ENCODE measurements at regions not wholly inside any gene's neighbourhood (a gene's known extent, or its start where the extent isn't known, plus 50 kb on each side); places are given as distances from the start of the nearest gene placed in this dataset.
"Not testable (repeated sequence)": the region's sequence is repeated elsewhere in the genome, so short reads cannot be mapped to it uniquely, and the experiment has no call there.

GRCh38 chrY:7415157-7415633, 503.6 kb upstream of the AMELY start:
- intact Hi-C loops (cut with DNase I), result no loop called here
- DNase-seq, result no peak
- H3K9me3 ChIP-seq (replicated peaks in 1 of 3), result no peaks in the 10 kb centered on the region
- no peaks in the 10 kb centered on the region for H3K4me1 ChIP-seq (replicated peaks in 1 of 2)
- no peaks in the 10 kb centered on the region for H3K36me3 ChIP-seq (replicated peaks in 1 of 2)
- no peak for TF ChIP-seq POLR2A (IDR thresholded peaks at IDR 0.05)
- no peak for TF ChIP-seq CTCF (IDR thresholded peaks at IDR 0.05)
- no peak overlapping the region for H3K27ac ChIP-seq
- WGBS, 4 donors, result 91 to 95% methylated on average over 7 of the region's 7 CpGs; no CpG with 5 or more reads in 2 of the 4 donors
- no peak overlapping the region for H3K4me3 ChIP-seq
- H3K27me3 ChIP-seq, result no peaks in the 10 kb centered on the region

- Histone ChIP-seq H3K4me1 (replicated peaks in 1 of 2) (no peaks in the 10 kb centered on the region), H3K9me3 (replicated peaks in 1 of 3) (no peaks in the 10 kb centered on the region), H3K27ac (no peak overlapping the region), H3K4me3 (no peak overlapping the region), H3K27me3 (no peaks in the 10 kb centered on the region), H3K36me3 (replicated peaks in 1 of 2) (no peaks in the 10 kb centered on the region)
- DNase-seq, result no peak
- TF ChIP-seq POLR2A (IDR thresholded peaks at IDR 0.05) (no peak), CTCF (IDR thresholded peaks at IDR 0.05) (no peak)
- WGBS, 4 donors, result 79 to 83% methylated on average over 4 of the region's 4 CpGs; no CpG with 5 or more reads in 2 of the 4 donors
- intact Hi-C loops (cut with DNase I), result no loop called here
Measured at GRCh38 chrY:7390056-7390455, 478.5 kb upstream of the AMELY start.

GRCh38 chrY:7382988-7383387, 471.4 kb upstream of the AMELY start:
- H3K27me3 ChIP-seq, result no peaks in the 10 kb centered on the region
- H3K27ac ChIP-seq, result no peak overlapping the region
- no peak for DNase-seq
- no peaks in the 10 kb centered on the region for H3K9me3 ChIP-seq (replicated peaks in 1 of 3)
- WGBS, 4 donors, result 16 to 35% methylated on average over 6 of the region's 6 CpGs; no CpG with 5 or more reads in 2 of the 4 donors
- TF ChIP-seq CTCF (IDR thresholded peaks at IDR 0.05) (no peak), POLR2A (IDR thresholded peaks at IDR 0.05) (no peak)
- no peak overlapping the region for H3K4me3 ChIP-seq
- H3K4me1 ChIP-seq (replicated peaks in 1 of 2), result no peaks in the 10 kb centered on the region
- no peaks in the 10 kb centered on the region for H3K36me3 ChIP-seq (replicated peaks in 1 of 2)
- intact Hi-C loops (cut with DNase I), result no loop called here

GRCh38 chrY:7377091-7377490, 465.5 kb upstream of the AMELY start:
- Histone ChIP-seq H3K27me3 (no peaks in the 10 kb centered on the region), H3K36me3 (replicated peaks in 1 of 2) (no peaks in the 10 kb centered on the region), H3K4me3 (no peak overlapping the region), H3K4me1 (replicated peaks in 1 of 2) (no peaks in the 10 kb centered on the region), H3K9me3 (replicated peaks in 1 of 3) (no peaks in the 10 kb centered on the region), H3K27ac (no peak overlapping the region)
- no peak for DNase-seq
- intact Hi-C loops (cut with DNase I), result no loop called here
- TF ChIP-seq CTCF (IDR thresholded peaks at IDR 0.05) (no peak), POLR2A (IDR thresholded peaks at IDR 0.05) (no peak)

- H3K36me3 ChIP-seq (replicated peaks in 1 of 2); H3K4me3 ChIP-seq; H3K27me3 ChIP-seq; H3K27ac ChIP-seq; H3K4me1 ChIP-seq (replicated peaks in 1 of 2); H3K9me3 ChIP-seq (replicated peaks in 1 of 3); DNase-seq; intact Hi-C loops (cut with DNase I): not testable (repeated sequence)
- 73 to 91% methylated on average over 3 to 4 of the region's 4 CpGs; no CpG with 5 or more reads in 2 of the 4 donors for WGBS, 4 donors
Measured at GRCh38 chrY:7374485-7374884, 462.9 kb upstream of the AMELY start.

- H3K4me3 ChIP-seq; intact Hi-C loops (cut with DNase I); H3K27ac ChIP-seq; H3K27me3 ChIP-seq; H3K36me3 ChIP-seq (replicated peaks in 1 of 2); DNase-seq; H3K9me3 ChIP-seq (replicated peaks in 1 of 3); H3K4me1 ChIP-seq (replicated peaks in 1 of 2): not testable (repeated sequence)
- WGBS, 4 donors, result 87% methylated on average over 3 of the region's 4 CpGs; no CpG with 5 or more reads in 3 of the 4 donors
Measured at GRCh38 chrY:7371953-7372352, 460.4 kb upstream of the AMELY start.

- DNase-seq; H3K9me3 ChIP-seq (replicated peaks in 1 of 3); H3K4me3 ChIP-seq; H3K4me1 ChIP-seq (replicated peaks in 1 of 2); intact Hi-C loops (cut with DNase I); H3K36me3 ChIP-seq (replicated peaks in 1 of 2); H3K27ac ChIP-seq; H3K27me3 ChIP-seq: not testable (repeated sequence)
- WGBS, 4 donors, result 80 to 85% methylated on average over 3 to 6 of the region's 6 CpGs; no CpG with 5 or more reads in 2 of the 4 donors
Measured at GRCh38 chrY:7371026-7371425, 459.5 kb upstream of the AMELY start.

Data from adrenal gland (tissue), 9 donors.